Cerebellar nuclear complex (tissue), 1 donor: ENCODE measurements at regions not wholly inside any gene's neighbourhood (a gene's known extent, or its start where the extent isn't known, plus 50 kb on each side); places are given as distances from the start of the nearest gene placed in this dataset.
"Not testable (repeated sequence)": the region's sequence is repeated elsewhere in the genome, so short reads cannot be mapped to it uniquely, and the experiment has no call there.

Experiments
- DNase-seq, 2 experiments: peaks; one replicate each; lab custom pipeline; 2025; lab: John Stamatoyannopoulos, UW

DNA sequence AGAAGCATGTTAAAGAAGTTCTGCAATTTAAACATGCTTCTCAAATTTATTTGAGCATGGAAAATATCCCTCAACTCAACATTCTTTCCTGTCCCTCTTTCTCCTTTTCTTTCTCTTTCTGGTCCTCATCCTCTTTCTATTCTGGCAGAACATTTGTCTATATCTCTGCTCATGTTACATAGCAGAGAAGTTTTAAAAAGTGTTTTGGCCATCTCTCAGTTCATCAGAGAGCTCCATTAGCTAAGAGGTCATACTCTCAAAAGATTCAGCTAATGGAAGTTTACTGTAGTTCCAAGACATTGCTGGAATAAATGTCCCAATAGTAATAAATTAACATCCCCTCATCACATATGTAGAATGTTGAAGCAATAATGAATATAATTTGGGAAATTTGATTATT lies 53.5 kb downstream of the XCL2 start:
- DNase-seq = no peak

DNA sequence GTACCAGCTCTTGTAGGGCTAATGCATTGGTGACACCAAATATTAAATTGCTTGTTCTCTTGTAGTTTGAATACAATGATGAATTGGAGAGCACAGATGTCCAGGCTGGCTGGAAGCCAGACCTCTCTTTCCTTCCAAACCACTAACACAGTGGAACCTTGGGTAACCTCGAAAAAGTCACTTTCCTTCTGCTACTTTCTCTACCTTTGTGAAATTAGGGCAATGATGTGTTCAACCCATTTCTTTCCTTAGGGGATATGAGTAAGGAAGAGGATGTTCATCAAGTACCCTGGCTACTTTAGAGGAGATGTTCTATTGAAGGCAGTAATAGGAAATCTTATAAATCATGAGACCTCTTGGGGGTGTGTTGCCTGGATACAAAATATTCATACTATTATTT lies 55.7 kb downstream of the XCL2 start:
- no peak for DNase-seq

DNA sequence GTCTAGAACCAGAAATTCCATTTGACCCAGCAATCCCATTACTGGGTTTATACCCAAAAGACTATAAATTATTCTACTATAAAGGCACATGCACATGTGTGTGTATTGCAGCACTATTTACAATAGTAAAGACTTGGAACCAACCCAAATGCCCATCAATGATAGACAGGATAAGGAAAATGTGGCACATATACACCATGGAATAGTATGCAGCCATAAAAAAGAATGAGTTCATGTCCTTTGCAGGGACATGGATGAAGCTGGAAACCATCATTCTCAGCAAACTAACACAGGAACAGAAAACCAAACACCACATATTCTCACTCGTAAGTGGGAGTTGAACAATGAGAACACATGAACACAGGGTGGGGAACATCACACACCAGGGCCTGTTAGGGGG lies 57.0 kb downstream of the XCL2 start:
- not testable (repeated sequence) for DNase-seq

DNA sequence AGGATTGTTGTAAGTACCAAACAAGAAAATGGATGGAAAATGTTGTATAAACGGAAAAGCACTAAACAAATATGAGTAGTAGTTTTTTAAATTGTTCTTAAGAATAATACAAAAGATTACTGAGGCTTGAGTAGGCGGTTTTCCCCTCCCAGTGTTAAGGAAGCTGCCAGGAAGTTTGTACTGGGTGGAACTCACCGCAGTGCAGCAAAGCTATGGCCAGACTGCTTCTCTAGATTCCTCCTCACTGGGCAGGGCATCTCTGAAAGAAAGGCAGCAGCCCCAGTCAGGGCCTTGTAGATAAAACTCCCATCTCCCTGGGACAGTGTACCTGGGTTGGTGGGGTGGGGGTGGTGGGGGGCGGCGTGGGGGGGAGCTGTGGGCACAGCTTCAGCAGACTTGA lies 58.7 kb downstream of the XCL2 start:
- DNase-seq = no peak

DNA sequence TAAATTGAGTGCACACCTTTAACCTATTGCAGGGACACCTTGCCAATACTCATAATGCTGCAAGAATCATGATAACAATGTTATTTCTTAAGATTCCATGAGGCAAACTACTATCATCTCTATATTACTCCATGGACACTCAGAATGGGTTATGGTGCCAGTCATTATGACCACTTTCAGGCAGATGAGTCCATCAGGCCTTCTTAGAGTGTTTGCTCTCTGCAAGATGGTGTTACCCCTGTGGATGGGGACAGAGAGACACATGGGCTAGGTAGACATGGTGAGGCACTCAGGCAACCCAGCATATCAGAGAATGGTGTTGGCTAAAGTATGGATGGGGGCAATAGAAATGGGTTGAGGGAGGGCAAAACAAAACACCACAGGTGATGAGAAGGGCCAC lies 59.7 kb downstream of the XCL2 start:
- DNase-seq = no peak

DNA sequence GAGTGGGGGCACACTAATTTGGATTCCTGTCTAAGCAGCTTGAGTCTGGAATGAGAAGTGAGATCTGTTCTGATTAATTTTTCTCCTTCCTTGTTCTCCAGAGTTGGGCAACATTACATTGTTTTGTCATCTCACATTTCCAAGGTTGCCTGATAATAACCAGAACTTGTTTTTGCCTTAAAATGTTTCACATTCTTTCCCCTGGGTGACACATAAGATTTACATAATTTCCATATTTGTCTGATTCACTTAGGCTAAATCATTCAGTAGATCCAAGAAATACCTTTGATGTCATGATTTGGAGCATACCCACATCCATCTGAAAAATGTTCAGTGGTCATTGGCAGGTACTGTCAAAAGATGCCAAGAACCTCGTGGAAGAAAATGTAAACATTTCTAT lies 60.3 kb downstream of the XCL2 start:
- DNase-seq = no peak

DNA sequence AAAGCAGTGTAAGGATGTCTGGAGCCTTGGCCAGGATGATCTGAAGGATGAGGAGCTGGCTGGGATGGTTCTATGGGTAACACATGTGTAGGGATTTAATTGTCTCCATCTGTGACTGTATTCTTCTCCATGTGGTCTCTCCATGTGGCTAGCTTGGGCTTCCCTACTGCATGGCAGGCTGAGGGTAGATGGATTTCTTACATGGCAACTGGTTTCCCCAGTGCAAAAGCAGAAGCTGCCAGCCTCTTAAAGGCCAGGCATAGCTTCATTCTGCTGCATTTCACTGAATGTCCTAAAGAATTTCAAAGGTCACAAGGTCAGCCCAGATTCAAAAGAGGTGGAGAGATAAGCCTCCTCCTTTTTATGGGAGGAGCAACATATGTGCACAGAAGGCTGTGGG lies 61.7 kb downstream of the XCL2 start:
- DNase-seq = no peak

DNA sequence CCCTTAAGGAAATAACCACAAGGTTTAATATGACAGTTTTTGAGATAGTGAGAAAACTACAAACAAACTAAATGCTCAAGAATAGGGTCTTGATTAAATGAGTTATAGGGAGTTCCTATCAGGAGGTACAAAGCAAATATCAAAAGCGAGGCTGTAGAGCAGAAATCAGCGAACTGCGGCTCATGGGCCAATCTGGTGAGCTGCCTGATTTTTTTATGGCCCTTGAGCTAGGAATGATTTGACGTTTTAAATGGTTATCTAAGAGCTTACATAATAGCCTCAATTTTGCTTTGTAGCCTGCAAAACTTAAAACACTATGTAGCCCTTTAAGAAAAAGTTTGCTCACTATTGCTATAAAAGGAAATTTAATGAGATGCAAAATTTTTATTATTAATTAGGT lies 62.2 kb downstream of the XCL2 start:
- DNase-seq = no peak

DNA sequence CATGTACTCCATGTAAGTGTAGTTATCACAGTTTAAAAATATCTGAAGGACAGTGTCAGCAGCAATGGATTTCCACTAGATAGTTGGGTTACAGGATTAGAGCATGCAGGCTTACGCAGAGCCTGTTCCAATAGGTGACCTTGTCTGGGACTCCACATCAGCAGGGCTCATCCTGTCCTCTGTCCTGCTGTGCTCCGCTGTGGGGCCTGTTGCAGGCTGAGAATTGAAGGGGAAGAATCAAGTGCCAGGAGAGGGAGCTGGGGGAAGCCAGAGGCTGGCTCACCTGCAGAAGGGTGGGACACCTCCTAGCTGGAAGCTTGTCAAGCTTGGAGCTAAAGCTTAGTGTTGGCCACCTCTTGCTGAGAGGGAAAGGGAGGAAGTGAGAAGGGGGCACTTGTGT lies 62.8 kb downstream of the XCL2 start:
- no peak for DNase-seq

DNA sequence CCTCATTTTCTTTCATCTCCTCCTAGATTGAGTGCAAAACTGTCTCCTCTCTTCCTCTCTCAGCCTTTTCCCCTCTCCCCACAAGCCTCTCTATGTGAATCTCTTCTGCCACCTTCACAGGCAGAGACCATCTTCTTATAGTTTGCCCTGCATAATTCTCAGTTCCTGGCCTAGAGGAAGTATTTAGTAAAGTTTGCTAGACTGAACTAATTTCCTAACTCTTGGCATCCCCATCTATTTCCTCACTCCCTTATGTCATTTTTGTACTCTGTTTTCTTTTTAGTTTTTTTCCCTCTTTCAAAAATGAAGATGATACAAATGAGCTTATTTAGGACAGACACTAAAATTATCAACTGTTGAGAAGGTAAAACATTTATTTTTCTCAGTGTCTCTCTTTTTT lies 66.0 kb downstream of the XCL2 start:
- DNase-seq = no peak

DNA sequence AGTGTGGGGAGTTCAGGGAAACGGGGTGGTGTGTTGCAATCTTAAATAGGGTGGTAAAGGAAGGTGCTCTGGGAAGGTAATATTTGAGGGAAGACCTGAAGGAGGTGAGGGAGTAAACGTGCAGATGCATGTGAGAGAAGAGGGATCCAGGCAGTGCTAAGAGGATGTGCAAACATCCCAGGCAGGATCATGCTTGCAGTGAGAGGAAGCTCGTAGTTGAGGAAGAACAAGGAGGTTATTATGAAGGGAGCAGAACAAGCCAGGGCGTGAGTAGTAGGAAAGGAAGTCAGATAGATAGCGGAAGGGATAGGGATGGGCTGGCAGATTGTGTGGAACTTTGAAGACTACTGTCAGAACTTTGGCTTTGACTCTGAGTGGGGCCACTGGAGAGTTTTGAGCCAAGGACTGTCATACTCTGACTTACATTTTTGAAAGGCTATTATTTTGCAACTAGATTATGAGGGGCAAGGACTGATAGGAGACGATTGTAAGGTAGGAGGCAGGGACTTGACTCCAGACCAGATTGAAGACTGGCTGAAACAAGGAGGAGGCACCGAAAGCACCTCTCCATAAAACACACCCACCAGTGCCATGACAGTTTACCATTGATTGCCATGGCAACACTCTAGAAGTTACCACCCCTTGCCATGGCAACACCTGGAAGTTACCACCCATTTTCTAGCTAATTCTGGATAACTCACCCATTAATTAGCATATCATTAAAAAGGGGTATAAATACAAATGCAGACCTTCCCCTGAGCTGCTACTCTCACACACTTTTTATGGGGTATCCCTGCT lies 67.0 kb downstream of the XCL2 start:
- DNase-seq = no peak

DNA sequence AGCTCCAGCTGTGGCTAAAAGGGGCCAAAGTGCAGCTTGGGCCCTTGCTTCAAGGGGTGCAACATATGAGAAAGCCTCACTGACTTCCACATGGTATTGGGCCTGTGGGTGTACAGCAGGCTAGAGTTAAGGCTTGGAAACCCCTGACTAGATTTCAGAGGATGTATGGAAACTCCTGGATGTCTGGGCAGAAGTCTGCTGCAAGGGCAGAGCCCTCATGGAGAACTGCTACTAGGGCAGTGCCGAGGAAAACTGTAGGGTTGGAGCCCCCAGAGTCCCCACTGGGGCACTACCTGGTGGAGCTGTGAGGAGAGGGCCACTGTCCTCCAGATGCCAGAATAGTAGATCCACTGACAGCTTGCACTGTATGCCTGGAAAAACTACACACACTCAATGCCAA lies 69.5 kb downstream of the XCL2 start:
- DNase-seq = no peak

DNA sequence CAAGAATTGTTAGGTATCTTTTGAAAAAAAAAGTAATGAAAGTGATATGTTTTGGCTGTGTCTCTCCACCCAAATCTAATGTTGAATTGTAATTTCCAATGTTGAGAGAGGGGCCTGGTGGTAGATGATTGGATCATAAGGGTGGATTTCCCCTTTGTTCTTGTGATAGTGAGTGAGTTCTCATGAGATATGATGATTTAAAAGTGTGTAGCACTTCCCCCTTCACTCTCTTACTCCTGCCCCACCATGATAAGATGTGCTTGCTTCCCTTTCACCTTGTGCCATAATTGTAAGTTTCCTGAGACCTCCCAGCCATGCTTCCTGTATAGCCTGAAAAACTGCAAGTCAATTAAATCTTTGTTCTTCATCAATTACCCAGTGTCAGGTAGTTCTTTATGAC lies 70.7 kb downstream of the XCL2 start:
- no peak for DNase-seq

DNA sequence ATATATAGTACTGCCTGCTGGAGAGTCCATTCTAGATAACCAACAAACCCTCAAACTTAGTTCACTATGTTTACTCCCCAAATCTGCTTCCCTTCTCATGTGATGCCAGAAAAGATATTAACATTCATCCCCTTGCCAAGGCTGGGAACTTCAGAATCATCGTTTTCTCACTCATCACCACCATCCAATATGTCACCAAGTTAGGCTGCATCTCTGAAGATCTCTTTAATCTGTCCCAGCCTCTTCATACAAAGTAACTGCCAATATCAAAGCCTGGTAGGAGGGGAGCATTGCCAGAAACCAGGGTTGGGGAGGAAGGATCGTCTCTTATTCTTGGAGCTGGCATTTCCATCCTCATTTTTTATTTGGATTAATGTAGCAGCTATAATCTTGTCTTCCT lies 71.6 kb downstream of the XCL2 start:
- no peak for DNase-seq

DNA sequence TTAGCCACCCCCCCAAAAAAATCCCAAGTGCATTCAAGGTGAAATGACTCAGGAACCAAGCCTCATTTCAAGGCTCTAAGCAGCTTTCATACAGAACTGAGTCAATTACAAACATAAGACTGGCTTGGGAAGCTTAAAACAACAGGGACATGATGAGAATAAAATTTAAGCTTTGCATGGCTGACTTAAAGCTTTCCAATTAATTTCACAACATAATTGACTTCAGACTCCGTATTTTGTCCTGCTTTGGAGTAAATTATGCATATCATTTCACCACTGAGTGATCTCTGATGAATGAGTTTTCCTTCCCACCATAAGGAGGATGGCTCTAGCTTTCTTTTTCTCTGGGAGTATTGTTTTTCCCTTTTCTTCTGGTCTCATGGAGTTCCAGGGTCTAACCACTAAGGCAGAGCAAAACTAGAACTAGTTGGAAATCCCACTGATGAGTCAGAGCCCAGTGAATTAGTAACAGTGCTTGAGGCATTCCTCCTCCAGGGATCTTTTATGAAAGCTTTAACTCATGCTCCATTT lies 72.8 kb downstream of the XCL2 start:
- no peak for DNase-seq

DNA sequence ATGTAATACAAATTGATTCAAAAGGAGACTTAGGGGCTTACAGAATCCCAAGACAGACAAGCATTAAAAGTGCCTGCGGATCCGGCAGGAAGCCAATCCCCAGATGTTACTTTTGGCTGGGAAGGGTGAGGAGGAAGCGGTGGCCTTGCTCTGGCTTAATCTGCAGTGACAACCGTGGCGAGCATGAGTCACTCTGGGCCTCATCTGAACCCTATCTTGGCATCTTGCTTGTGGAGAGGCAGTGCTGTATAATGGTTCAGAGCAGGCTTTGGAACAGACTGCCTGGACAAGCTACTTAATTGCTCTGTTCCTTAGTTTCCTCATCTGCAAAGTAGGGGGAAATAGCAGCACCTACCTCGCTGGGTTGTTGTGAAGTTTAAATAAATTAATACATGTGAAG lies 74.1 kb downstream of the XCL2 start:
- DNase-seq = no peak

DNA sequence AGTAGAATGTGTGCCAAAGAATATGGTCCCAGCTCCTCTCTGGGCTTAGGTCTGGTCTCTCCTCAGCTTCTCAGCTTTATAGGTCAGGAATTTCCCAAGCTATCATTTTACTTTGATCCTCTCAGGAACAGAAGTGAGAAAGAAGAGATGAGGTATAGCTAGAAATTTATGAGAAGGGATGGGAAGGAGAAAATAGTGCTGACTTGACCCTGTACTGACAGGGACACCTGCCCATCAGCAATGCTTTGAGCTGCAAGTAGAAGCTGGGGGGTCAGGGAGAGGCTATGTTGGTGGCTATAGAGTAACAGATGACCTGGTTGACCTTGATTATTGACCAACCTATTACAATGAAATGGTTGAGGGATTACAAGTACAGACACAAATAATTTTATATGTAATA lies 75.0 kb downstream of the XCL2 start:
- DNase-seq = no peak

DNA sequence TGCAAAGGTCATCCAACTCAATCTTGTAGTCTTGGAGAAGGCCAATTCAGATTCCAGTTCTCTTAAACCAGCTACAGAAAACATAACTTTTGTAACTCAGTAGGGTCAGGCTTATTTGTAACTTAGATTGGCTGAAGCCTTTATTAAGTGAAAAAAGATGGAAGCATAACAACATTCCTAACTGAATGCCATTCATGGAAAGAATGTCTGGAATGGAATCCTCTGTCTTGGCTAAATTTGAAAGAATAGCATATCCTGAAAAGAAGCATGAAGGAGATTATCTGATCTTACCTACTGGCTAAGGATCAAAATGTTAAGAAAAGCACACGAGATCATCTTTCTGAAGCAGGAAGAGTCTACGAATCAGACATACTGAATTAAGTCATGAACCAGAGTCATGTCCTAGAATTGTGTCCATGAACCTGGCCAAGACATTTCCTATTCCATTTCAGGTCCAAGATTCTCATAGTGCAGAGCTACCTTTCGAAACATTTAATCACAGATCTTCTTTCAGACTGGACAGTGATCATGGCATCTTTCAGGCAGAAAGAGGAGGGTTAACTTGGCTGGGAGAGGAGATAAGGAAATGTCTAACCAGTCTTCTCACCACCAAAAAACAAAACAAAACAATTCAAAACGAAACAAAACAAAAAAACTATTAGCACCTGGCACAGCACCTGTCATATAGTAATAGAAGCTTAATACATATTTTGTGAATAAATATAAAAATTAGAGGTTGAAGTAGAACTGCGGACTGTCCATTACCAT lies 75.6 kb downstream of the XCL2 start:
- DNase-seq = no peak

DNA sequence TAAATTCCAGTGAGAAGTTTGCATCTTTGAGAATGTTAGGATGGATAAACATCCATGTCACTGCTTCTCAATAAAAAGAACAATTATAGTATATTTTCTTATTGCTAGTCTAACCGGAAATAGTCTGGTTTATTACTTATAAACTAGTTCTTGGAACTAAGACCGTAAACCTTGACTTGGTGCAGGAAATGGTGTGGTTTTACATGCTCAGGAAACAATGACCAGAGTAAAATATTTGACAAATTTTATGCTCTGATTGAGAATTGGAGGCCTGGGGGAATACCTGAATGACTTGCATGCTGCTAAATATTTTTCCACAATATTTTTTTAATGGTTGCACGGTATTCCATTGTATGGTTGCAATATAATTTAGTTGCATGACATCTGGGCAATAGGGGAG lies 76.3 kb downstream of the XCL2 start:
- DNase-seq = no peak

DNA sequence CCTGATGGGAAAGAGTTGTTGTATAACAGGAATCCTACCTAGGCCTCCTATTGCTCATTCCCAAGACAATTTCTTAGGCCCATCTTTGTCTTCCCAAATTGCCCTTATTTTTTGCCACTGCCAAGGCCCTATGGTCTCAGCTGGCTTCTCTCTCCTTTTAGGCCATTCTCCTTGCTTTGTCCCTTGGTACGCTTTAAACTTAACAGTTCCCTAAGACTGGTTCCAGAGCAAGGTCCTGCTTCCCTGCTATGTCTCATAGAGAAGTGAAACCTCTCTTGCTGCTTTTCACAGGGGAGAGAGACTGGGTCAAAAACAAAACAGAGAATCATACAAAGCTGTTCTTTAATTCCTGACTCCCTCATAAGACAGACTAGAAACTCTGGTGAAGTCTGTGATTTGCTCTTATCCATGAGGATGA lies 77.1 kb downstream of the XCL2 start:
- no peak for DNase-seq

DNA sequence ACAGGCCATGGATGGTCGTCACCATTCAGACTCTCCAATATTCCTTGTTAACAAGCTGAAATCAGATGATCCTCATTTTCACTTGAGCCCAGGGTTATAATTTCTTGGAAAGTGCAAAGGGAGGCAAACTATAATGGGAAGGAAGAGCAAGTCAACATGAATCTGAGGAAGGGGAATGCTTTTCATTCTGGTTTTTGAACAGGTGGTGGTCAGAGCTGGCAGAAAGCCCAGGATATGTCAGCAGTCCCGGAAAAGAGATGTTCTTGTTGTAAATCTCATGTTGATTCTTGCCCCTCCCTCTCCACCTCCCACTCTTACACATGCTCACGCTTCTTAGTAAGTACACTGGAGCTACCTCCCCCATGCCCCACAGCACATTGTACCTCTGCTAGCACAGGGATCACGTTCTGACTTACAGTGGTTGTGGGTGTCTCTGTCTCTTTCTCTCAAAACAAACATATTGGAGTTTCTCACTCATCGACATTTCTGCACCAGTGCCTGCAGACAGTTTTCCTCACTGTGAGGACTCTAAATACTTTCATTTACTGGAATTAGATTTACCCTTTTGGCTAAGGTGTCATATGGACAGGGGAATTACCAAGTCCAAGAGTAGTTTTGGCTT lies 77.6 kb downstream of the XCL2 start:
- DNase-seq = no peak

DNA sequence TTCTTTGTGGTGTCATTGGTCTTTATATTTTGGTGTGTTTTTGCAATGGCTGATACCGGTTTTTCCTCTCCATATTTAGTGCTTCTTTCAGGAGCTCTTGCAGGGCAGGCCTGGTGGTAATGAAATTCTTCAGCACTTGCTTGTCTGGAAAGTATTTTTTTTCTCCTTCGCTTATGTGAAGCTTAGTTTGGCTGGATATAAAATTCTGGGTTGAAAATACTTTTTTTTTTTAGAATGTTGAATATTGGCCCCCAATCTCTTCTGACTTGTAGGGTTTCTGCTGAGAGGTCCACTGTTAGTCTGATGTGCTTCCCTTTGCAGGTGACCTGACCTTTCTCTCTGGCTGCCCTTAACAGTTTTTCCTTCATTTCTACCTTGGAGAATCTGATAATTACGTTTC lies 82.7 kb downstream of the XCL2 start:
- not testable (repeated sequence) for DNase-seq

DNA sequence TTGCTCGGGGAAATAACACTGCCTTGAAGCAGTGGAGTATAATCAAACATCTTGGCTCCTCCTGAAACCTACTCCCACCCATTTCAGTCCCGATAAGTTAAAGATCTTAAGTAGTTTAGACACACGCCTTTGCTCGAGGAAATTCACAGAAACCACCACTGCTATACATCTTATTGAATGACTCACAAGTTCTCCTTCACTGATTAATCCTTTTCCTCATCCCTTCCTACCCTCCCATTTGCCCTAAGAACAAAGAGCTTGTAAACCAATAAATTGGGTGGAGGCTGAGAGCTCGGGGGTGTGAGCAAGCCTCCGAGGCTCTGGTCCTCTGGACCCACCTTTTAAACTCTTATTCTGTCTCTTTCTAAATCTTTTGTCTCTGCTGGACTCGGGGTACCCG lies 86.5 kb downstream of the XCL2 start:
- DNase-seq = not testable (repeated sequence)
